RWPE2 (cell line): ENCODE measurements at regions not wholly inside any gene's neighbourhood (a gene's known extent, or its start where the extent isn't known, plus 50 kb on each side); places are given as distances from the start of the nearest gene placed in this dataset.
A peak's percentile ranks its signal among the peaks of the same experiment; 100 is the strongest.

Experiments
- ATAC-seq: fragments of 200-7000 bp; cut with Tn5 transposase; 3 replicates; pipeline ENCODE4 v1.9.1; 2021; ENCODE audit warnings: low read depth
- DNase-seq: peaks from one replicate; pipeline ENCODE4 v3.0.0-alpha.2; 2020; ENCODE audit warnings: low spot score
- H3K27ac ChIP-seq: fragments of 450-650 bp; 2 replicates; pipeline ENCODE4 v1.5.1; 2017; ENCODE audit warnings: mild to moderate bottlenecking; ENCODE audit not compliant: poor library complexity, severe bottlenecking
- H3K27me3 ChIP-seq: fragments of 250-450 bp; sonication (Bioruptor Pico); 2 replicates; pipeline ENCODE4 v1.5.1; 2021; ENCODE audit warnings: mild to moderate bottlenecking, moderate library complexity; ENCODE audit not compliant: insufficient read depth, poor library complexity, severe bottlenecking
- H3K36me3 ChIP-seq: fragments of 250-450 bp; sonication (Bioruptor Pico); 2 replicates; pipeline ENCODE4 v1.5.1; 2020; ENCODE audit warnings: low read depth, mild to moderate bottlenecking, moderate library complexity
- H3K4me1 ChIP-seq: fragments of 250-450 bp; sonication (Bioruptor Pico); 2 replicates; pipeline ENCODE4 v1.5.1; 2021; ENCODE audit warnings: mild to moderate bottlenecking, moderate library complexity; ENCODE audit not compliant: insufficient read depth, poor library complexity, severe bottlenecking
- H3K4me3 ChIP-seq: fragments of 250-450 bp; sonication (Bioruptor Pico); 2 replicates; pipeline ENCODE4 v1.5.1; 2021; ENCODE audit warnings: mild to moderate bottlenecking, moderate library complexity; ENCODE audit not compliant: severe bottlenecking
- H3K9me3 ChIP-seq: fragments of 250-450 bp; sonication (Bioruptor Pico); 2 replicates; pipeline ENCODE4 v1.5.1; 2021; ENCODE audit warnings: mild to moderate bottlenecking, moderate library complexity; ENCODE audit not compliant: severe bottlenecking
- TF ChIP-seq, protein P1 (sequence below): fragments of 450-650 bp; IDR thresholded peaks from one replicate; pipeline ENCODE4 v1.5.1; 2017; ENCODE audit warnings: mild to moderate bottlenecking, moderate library complexity; ENCODE audit not compliant: poor library complexity, severe bottlenecking

DNA sequence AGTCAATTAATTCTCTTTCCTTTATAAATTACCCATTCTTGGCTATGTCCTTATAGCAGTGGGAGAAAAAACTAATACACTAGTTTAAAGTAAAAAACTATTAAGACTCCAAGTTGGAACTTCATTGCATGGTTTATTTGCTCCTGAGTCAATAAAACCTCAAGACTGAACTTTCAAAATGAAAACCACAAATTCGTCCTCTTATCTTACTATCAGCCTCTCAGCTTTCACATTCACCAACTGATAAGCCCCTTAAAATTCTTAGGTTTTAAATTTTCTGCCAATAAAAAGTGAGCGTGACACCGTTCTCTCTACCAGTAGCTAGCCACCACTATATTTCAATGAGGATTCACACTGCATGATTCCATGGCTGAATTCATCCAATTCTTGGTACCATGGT, 346.4 kb upstream of the NPSR1 start:
- TF ChIP-seq, protein P1, sequence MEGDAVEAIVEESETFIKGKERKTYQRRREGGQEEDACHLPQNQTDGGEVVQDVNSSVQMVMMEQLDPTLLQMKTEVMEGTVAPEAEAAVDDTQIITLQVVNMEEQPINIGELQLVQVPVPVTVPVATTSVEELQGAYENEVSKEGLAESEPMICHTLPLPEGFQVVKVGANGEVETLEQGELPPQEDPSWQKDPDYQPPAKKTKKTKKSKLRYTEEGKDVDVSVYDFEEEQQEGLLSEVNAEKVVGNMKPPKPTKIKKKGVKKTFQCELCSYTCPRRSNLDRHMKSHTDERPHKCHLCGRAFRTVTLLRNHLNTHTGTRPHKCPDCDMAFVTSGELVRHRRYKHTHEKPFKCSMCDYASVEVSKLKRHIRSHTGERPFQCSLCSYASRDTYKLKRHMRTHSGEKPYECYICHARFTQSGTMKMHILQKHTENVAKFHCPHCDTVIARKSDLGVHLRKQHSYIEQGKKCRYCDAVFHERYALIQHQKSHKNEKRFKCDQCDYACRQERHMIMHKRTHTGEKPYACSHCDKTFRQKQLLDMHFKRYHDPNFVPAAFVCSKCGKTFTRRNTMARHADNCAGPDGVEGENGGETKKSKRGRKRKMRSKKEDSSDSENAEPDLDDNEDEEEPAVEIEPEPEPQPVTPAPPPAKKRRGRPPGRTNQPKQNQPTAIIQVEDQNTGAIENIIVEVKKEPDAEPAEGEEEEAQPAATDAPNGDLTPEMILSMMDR, result no peak

DNA sequence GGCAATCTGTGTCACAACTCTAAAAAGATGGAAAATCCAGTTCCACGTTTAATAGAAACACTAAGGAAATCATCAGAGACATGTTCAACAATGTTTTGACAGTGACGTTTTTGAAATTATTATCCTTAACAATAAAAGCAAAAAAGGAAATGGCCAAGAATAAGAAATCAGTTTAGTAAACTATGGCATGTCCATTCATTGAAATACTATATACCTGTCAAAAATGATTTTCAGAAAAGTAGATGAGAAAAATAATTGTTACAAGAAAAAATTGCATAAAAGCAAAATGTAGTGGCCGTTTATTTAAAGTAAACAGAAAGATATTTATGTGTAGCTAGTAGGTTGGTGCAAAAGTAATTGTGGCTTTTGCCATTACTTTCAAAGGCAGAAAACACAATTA, 345.4 kb upstream of the NPSR1 start:
- no peaks in the 10 kb centered on the region for H3K9me3 ChIP-seq

More for the DNA sequence above, 346.4 kb upstream of the NPSR1 start:
- DNase-seq (no peak), ATAC-seq (no peak)
- Histone ChIP-seq H3K4me1 (no peaks in the 10 kb centered on the region), H3K36me3 (no peaks in the 10 kb centered on the region), H3K4me3 (no peak overlapping the region), H3K27ac (no peak overlapping the region), H3K9me3 (no peaks in the 10 kb centered on the region), H3K27me3 (no peaks in the 10 kb centered on the region)

DNA sequence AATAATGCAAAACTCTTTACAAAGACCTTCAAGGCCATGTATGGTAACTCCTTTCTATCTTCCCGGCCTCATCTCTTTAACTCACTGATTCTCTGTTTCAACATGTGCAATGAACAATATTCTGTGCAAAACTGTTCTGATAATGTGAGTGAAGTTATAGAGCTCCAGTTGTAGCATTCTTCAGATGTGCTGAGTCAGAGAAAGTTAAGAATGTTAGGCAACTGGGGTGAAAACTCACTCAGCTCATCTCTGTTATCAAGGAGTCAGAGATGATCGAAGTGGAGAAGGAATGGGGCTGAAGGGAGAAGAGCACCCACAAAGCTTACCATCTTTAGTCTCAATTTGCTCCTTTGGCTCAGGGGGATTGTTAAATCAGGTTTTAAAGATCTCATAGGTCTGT, 344.7 kb upstream of the NPSR1 start:
- Histone ChIP-seq H3K27ac (no peak overlapping the region), H3K9me3 (no peaks in the 10 kb centered on the region), H3K4me1 (no peaks in the 10 kb centered on the region), H3K36me3 (no peaks in the 10 kb centered on the region), H3K4me3 (no peak overlapping the region), H3K27me3 (no peaks in the 10 kb centered on the region)
- ATAC-seq, result no peak
- DNase-seq, result no peak
- TF ChIP-seq, protein P1, result no peak

More for the DNA sequence above, 345.4 kb upstream of the NPSR1 start:
- DNase-seq, result no peak
- TF ChIP-seq, protein P1, result no peak
- Histone ChIP-seq H3K27ac (no peak overlapping the region), H3K4me1 (no peaks in the 10 kb centered on the region), H3K36me3 (no peaks in the 10 kb centered on the region), H3K27me3 (no peaks in the 10 kb centered on the region), H3K4me3 (no peak overlapping the region)
- ATAC-seq, result no peak

DNA sequence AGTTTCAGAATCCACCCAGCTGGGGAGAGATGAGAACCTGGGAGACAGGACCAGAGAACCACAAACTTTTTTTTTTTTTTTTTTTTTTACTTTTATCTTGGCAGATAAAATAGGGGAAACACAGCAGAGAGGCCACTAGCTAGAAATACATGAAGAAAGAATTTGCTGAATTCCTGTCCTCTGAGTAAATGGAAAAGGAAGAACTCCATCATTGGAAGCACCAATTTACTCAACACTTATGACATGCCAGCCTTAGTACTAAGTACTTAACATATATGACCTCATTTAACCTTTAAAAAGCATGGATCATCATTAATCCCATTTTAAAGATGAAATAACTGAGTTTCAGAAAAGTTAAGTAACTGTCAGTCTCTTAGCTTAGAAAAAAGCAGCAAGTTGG, 343.0 kb upstream of the NPSR1 start:
- H3K4me3 ChIP-seq, result no peak overlapping the region
- H3K9me3 ChIP-seq, result no peaks in the 10 kb centered on the region
- peak; percentile 41; the same call in 1 of the 3 replicates for ATAC-seq
- H3K27ac ChIP-seq, result no peak overlapping the region
- TF ChIP-seq, protein P1, result no peak
- DNase-seq, result no peak
- peaks cover 1% of the 10 kb centered on the region for H3K4me1 ChIP-seq
- no peaks in the 10 kb centered on the region for H3K27me3 ChIP-seq
- no peaks in the 10 kb centered on the region for H3K36me3 ChIP-seq

DNA sequence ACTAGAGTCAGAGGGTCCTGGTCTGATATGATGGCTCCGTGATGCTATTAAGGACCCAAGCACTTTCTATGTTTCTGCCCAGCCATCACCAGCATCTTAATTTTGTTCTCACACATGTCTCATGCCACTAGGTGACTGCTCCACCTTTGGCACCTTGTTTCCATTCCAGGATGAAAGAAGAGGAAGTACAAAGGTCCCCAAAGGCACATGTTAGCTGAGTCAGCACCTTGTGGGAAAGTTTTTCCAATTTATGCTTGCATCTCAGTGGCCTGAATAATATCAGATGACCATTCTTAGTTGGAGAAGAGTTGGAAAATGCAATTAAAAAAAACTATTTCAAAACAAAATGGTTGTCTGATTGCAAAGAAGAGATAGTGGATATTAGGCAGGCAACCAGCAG, 341.0 kb upstream of the NPSR1 start:
- ATAC-seq, result no peak
- H3K27ac ChIP-seq, result no peak overlapping the region
- H3K9me3 ChIP-seq, result no peaks in the 10 kb centered on the region
- H3K4me3 ChIP-seq, result no peak overlapping the region
- no peak for DNase-seq
- peaks cover 17% of the 10 kb centered on the region for H3K4me1 ChIP-seq
- TF ChIP-seq, protein P1, result no peak
- no peaks in the 10 kb centered on the region for H3K36me3 ChIP-seq
- H3K27me3 ChIP-seq, result no peaks in the 10 kb centered on the region
